ENCODE measurements at regions not wholly inside any gene's neighbourhood (a gene's known extent, or its start where the extent isn't known, plus 50 kb on each side); places are given as distances from the start of the nearest gene placed in this dataset.

DNA sequence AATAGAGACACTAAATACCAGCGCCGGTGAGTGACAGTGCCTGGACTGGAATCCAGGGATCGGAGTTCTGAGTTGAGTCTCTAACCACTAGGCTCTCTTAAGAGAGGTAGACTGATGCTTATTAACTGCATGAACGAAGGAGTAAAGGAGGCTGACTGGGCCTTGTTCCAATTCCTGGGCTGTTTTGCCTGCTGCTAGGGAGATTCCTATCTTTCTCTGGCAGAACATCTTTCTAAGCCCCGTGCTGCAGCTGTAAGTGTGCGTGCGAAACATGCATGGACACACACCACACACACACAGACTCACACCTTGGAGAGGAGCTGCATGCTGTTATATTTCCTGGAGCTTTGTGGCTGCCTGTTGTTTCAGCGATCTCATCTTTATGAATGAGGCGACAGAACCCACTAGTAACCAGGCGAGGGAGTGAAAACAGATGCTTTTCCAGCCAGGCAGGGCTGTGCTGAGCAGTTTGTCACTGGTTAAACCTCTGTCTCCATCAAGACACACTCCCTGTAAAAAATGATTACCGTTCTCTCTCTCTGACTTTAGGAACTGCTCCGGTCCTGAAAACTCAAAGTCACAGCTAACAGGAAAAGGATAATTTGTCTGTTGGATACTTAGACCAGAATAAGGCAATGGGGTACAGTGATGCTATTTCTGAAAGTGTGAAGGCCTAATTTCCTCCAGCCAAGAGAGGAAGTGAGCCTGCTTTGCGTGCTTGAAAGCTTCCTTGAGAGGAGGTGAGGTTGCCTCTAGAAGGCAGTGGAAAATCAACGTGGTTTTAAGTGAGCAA is 157.4 kb upstream of the ZNF217 start:
- Histone ChIP-seq H2BK120ac (ENCODE audit: low read depth, low read length) (peak overlapping the region; percentile 95), H4K20me1 (ENCODE audit: insufficient read depth, low read length) (no peaks in the 10 kb centered on the region), H2AK5ac (ENCODE audit: low read depth, low read length) (peak overlapping the region; percentile 54), H4K8ac (ENCODE audit: low read depth in 2 of 2, low read length in 2 of 2) (peak overlapping the region; percentile 51 to 92), H3K4me1 (ENCODE audit: control insufficient read depth, insufficient read depth, low read length) (peaks cover 22% of the 10 kb centered on the region), H2BK5ac (ENCODE audit: low read depth, low read length, poor library complexity, severe bottlenecking) (peak overlapping the region; percentile 67), H2BK20ac (ENCODE audit: low read depth, low read length) (peak overlapping the region; percentile 97), H3K36me3 (ENCODE audit: control insufficient read depth, insufficient read depth, low read length) (no peaks in the 10 kb centered on the region), H3K4me3 (ENCODE audit: insufficient read depth, low read depth, low read length) (no peak overlapping the region), H3K4me2 (ENCODE audit: low read depth, low read length) (peak overlapping the region; percentile 18), H3K9ac (ENCODE audit: low read depth, low read length) (peak overlapping the region; percentile 34), H3K18ac (ENCODE audit: low read depth, low read length) (peak overlapping the region; percentile 69), H3K9me1 (ENCODE audit: insufficient read depth, low read length) (peaks cover 10% of the 10 kb centered on the region; the same call in 1 of the 2 replicates), H4K91ac (ENCODE audit: insufficient read depth, low read depth, low read length) (peak overlapping the region; percentile 86), H3K23ac (ENCODE audit: low read depth, low read length) (peak overlapping the region; percentile 86), H2BK15ac (ENCODE audit: low read depth, low read length) (peak overlapping the region; percentile 85), H3K27me3 (ENCODE audit: control insufficient read depth, insufficient read depth, low read length) (no peaks in the 10 kb centered on the region), H3K56ac (ENCODE audit: extremely low read depth, insufficient read depth, low read length) (peak overlapping the region; percentile 47; the same call in 1 of the 2 replicates), H3K4ac (ENCODE audit: low read depth, low read length) (peak overlapping the region; percentile 95), H3K9me3 (ENCODE audit: control insufficient read depth, insufficient read depth, low read length) (no peaks in the 10 kb centered on the region), H3K27ac (ENCODE audit: insufficient read depth, low read length) (peak overlapping the region; percentile 69), H3K79me1 (ENCODE audit: low read depth in 1 of 2, low read length in 2 of 2) (no peaks in the 10 kb centered on the region), H3K14ac (replicated peaks; ENCODE audit: low read depth, low read length) (peak overlapping the region; percentile 87), H2AK9ac (replicated peaks; ENCODE audit: low read depth, low read length, poor library complexity) (peak overlapping the region; percentile 47), H4K5ac (ENCODE audit: low read depth, low read length) (peak overlapping the region; percentile 6), H2AFZ (replicated peaks; ENCODE audit: low read length, poor library complexity) (peak overlapping the region; percentile 75)
- CTCF ChIA-PET: interaction anchor here (0.6 kb wide), 1 partner anchor 77 kb away, joined by 6 read pairs; no protein-coding TSS in a partner anchor
- dilution Hi-C loops (cut with HindIII; ENCODE audit: low sequenced_read_pairs, unreplicated experiment): no loop called here
- POLR2A ChIA-PET (ENCODE audit: unreplicated experiment): interaction anchor here (0.9 kb wide), 1 partner anchor 14 kb away, joined by 3 read pairs; no protein-coding TSS in a partner anchor
- DNase-seq: peak; percentile 91
- BruUV-seq (replicated peaks): no TSS peak
- in situ Hi-C loops (cut with MboI; ENCODE audit: low sequenced_read_pairs): loop anchor here (10.0 kb wide), 1 partner anchor 166 kb away; no protein-coding TSS in a partner anchor
- intact Hi-C loops (cut with micrococcal nuclease): loop anchor here (5.0 kb wide), 1 partner anchor 166 kb away; no protein-coding TSS in a partner anchor
- TF ChIP-seq BHLHE40 (IDR thresholded peaks at IDR 0.05; ENCODE audit: low read depth, low read length) (peak; percentile 88), POLR2A (IDR thresholded peaks at IDR 0.05; ENCODE audit: low read depth, low read length) (peak; percentile 49)
- TF ChIP-seq, protein P1, sequence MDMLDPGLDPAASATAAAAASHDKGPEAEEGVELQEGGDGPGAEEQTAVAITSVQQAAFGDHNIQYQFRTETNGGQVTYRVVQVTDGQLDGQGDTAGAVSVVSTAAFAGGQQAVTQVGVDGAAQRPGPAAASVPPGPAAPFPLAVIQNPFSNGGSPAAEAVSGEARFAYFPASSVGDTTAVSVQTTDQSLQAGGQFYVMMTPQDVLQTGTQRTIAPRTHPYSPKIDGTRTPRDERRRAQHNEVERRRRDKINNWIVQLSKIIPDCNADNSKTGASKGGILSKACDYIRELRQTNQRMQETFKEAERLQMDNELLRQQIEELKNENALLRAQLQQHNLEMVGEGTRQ (IDR thresholded peaks at IDR 0.05; ENCODE audit: low read depth, low read length): no peak
- ATAC-seq (ENCODE audit: low read depth): peak; percentile 71
- 47% methylated on average over 5 of the region's 14 CpGs; no CpG with 5 or more reads in 1 of the 2 experiments for WGBS, 2 experiments (ENCODE audit: extremely low coverage in 2 of 2, insufficient read length in 1 of 2)

Data from IMR-90 (cell line).